Prostate gland (tissue), 2 donors: ENCODE measurements at regions not wholly inside any gene's neighbourhood (a gene's known extent, or its start where the extent isn't known, plus 50 kb on each side); places are given as distances from the start of the nearest gene placed in this dataset.

Experiments
- POLR2A ChIP-seq: fragments of 450-650 bp; IDR thresholded peaks from one replicate; pipeline ENCODE4 v1.6.1; 2016; ENCODE audit warnings: antibody characterized with exemption, mild to moderate bottlenecking
- POLR2AphosphoS5 ChIP-seq: sonication (generic); formaldehyde crosslinking; IDR thresholded peaks from one replicate; pipeline ENCODE4 v1.6.1; 2017; ENCODE audit warnings: antibody characterized with exemption
- TF ChIP-seq, protein P1 (sequence below), 4 experiments: fragments of 200-600 bp in 2 of 4; fragments of 450-650 bp in 2 of 4; sonication (generic) in 2 of 4; IDR thresholded peaks; 1 replicate in 3 of 4; 2 replicates in 1 of 4; pipeline ENCODE4 v1.5.1; 2016 to 2019; ENCODE audit warnings: antibody characterized with exemption in 4 of 4, mild to moderate bottlenecking in 2 of 4, moderate library complexity in 2 of 4

DNA sequence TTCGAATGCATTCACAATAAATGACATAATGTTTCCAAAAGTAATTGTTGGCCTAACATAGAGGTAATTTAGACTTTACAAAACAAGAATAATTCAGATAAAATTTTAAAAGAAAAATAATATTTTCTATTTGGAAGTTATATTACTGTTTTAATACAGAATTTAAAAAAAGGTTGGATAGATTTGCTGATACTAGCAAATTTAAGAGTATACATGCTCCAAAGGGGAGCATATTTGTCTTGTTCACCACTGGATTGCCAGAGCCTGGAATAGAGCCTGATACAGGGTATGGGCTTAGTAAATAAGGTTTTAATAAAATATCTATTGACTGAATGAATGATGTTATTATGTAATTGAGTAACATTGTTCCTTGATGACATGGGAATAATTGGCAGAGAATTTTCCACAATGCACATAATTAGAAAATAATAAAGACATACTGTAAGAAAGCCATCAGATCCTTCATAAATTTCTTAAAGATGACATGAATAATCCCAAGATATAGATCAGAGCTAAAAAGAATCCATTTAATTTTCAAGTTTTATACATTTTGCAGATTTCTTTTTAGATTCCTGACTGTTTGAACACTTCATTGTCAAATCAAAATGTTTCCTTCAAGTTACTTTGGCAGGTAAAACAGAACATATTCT is 305.3 kb downstream of the SLC6A15 start:
- TF ChIP-seq POLR2AphosphoS5, result no peak
- TF ChIP-seq POLR2A, result no peak
- TF ChIP-seq, protein P1, sequence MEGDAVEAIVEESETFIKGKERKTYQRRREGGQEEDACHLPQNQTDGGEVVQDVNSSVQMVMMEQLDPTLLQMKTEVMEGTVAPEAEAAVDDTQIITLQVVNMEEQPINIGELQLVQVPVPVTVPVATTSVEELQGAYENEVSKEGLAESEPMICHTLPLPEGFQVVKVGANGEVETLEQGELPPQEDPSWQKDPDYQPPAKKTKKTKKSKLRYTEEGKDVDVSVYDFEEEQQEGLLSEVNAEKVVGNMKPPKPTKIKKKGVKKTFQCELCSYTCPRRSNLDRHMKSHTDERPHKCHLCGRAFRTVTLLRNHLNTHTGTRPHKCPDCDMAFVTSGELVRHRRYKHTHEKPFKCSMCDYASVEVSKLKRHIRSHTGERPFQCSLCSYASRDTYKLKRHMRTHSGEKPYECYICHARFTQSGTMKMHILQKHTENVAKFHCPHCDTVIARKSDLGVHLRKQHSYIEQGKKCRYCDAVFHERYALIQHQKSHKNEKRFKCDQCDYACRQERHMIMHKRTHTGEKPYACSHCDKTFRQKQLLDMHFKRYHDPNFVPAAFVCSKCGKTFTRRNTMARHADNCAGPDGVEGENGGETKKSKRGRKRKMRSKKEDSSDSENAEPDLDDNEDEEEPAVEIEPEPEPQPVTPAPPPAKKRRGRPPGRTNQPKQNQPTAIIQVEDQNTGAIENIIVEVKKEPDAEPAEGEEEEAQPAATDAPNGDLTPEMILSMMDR (IDR thresholded peaks at IDR 0.05), result no peak
